OCI-LY1 (cell line): ENCODE measurements at regions not wholly inside any gene's neighbourhood (a gene's known extent, or its start where the extent isn't known, plus 50 kb on each side); places are given as distances from the start of the nearest gene placed in this dataset.

ENCODE experiments used
- H2AFZ ChIP-seq: fragments of 200-600 bp; sonication (generic), shearing (Covaris generic); 2 replicates; pipeline ENCODE4 v1.6.0; 2014; ENCODE audit warnings: antibody characterized with exemption, mild to moderate bottlenecking, low read length
- H3F3A ChIP-seq: fragments of 200-600 bp; sonication (generic), shearing (Covaris generic); 2 replicates; pipeline ENCODE4 v1.6.0; 2014; ENCODE audit warnings: mild to moderate bottlenecking, antibody characterized with exemption, low read length, moderate library complexity; ENCODE audit not compliant: insufficient read depth
- H3K27ac ChIP-seq: fragments of 200-600 bp; sonication (generic); 2 replicates; pipeline ENCODE4 v1.5.1; 2014; ENCODE audit warnings: low read length, mixed run types, mild to moderate bottlenecking, low read depth; ENCODE audit not compliant: poor library complexity, severe bottlenecking
- H3K27me3 ChIP-seq: fragments of 200-600 bp; sonication (generic); 2 replicates; pipeline ENCODE4 v1.6.0; 2014; ENCODE audit warnings: antibody characterized with exemption, mild to moderate bottlenecking, low read length, moderate library complexity; ENCODE audit not compliant: insufficient read depth
- H3K36me3 ChIP-seq: fragments of 200-600 bp; sonication (generic); 2 replicates; pipeline ENCODE4 v1.6.1; 2014; ENCODE audit warnings: mild to moderate bottlenecking, antibody characterized with exemption, low read length, moderate library complexity, mixed read lengths; ENCODE audit not compliant: insufficient read depth
- H3K4me1 ChIP-seq: fragments of 200-600 bp; sonication (generic); 2 replicates; pipeline ENCODE4 v1.5.1; 2014; ENCODE audit warnings: mild to moderate bottlenecking, low read length, moderate library complexity; ENCODE audit not compliant: insufficient read depth, severe bottlenecking
- H3K4me2 ChIP-seq: fragments of 200-600 bp; sonication (generic), shearing (Covaris generic); 2 replicates; pipeline ENCODE4 v1.6.1; 2014; ENCODE audit warnings: low read length
- H3K4me3 ChIP-seq: fragments of 200-600 bp; sonication (generic); 2 replicates; pipeline ENCODE4 v1.5.1; 2014; ENCODE audit warnings: low read length, low read depth, mild to moderate bottlenecking, mixed read lengths; ENCODE audit not compliant: poor library complexity, severe bottlenecking
- H3K79me2 ChIP-seq: fragments of 200-600 bp; shearing (Covaris generic); 2 replicates; pipeline ENCODE4 v1.6.1; 2016; ENCODE audit warnings: mixed run types, low read length, mixed read lengths; ENCODE audit not compliant: insufficient read depth
- H3K9ac ChIP-seq: fragments of 200-600 bp; sonication (generic), shearing (Covaris generic); 2 replicates; pipeline ENCODE4 v1.6.1; 2014; ENCODE audit warnings: mild to moderate bottlenecking, low read length, mixed read lengths
- H3K9me2 ChIP-seq: fragments of 200-600 bp; sonication (generic), shearing (Covaris generic); 2 replicates; pipeline ENCODE4 v1.6.1; 2014; ENCODE audit warnings: low read depth, mild to moderate bottlenecking, low read length, mixed read lengths
- H3K9me3 ChIP-seq: fragments of 200-600 bp; shearing (Covaris generic); 2 replicates; pipeline ENCODE4 v1.6.1; 2014; ENCODE audit warnings: low read length, mixed read lengths
- H4K20me1 ChIP-seq: fragments of 200-600 bp; sonication (generic), shearing (Covaris generic); 2 replicates; pipeline ENCODE4 v1.6.0; 2016; ENCODE audit warnings: mild to moderate bottlenecking, low read length; ENCODE audit not compliant: insufficient read depth
- EZH2 ChIP-seq: fragments of 200-600 bp; sonication (generic), shearing (Covaris generic); IDR thresholded peaks from 2 replicates; pipeline ENCODE4 v1.8.0; 2017; ENCODE audit warnings: borderline replicate concordance, mixed run types, mild to moderate bottlenecking, antibody characterized with exemption, low read length, moderate library complexity, mixed read lengths
- TF ChIP-seq, protein P1 (sequence below): fragments of 200-600 bp; sonication (generic), shearing (Covaris generic); IDR thresholded peaks from 2 replicates; pipeline ENCODE4 v1.5.1; 2017; ENCODE audit warnings: mild to moderate bottlenecking, antibody characterized with exemption, low read length, moderate library complexity, mixed read lengths

- TF ChIP-seq EZH2: no peak
- TF ChIP-seq, protein P1, sequence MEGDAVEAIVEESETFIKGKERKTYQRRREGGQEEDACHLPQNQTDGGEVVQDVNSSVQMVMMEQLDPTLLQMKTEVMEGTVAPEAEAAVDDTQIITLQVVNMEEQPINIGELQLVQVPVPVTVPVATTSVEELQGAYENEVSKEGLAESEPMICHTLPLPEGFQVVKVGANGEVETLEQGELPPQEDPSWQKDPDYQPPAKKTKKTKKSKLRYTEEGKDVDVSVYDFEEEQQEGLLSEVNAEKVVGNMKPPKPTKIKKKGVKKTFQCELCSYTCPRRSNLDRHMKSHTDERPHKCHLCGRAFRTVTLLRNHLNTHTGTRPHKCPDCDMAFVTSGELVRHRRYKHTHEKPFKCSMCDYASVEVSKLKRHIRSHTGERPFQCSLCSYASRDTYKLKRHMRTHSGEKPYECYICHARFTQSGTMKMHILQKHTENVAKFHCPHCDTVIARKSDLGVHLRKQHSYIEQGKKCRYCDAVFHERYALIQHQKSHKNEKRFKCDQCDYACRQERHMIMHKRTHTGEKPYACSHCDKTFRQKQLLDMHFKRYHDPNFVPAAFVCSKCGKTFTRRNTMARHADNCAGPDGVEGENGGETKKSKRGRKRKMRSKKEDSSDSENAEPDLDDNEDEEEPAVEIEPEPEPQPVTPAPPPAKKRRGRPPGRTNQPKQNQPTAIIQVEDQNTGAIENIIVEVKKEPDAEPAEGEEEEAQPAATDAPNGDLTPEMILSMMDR: no peak
- no peak overlapping the region for H3K27ac ChIP-seq
These were observed 637.8 kb upstream of the ADGRL3 start for GRCh38 chr4:60562334-60562733.

GRCh38 chr4:60565558-60565957, 634.6 kb upstream of the ADGRL3 start:
- H3F3A ChIP-seq: no peaks in the 10 kb centered on the region
- no peaks in the 10 kb centered on the region for H4K20me1 ChIP-seq
- no peak overlapping the region for H3K4me2 ChIP-seq
- TF ChIP-seq, protein P1: no peak
- TF ChIP-seq EZH2: no peak
- no peaks in the 10 kb centered on the region for H3K36me3 ChIP-seq
- no peaks in the 10 kb centered on the region for H3K9me2 ChIP-seq
- H3K79me2 ChIP-seq: no peaks in the 10 kb centered on the region
- H3K4me1 ChIP-seq: no peaks in the 10 kb centered on the region
- no peaks in the 10 kb centered on the region for H3K9me3 ChIP-seq
- no peak overlapping the region for H2AFZ ChIP-seq
- no peaks in the 10 kb centered on the region for H3K27me3 ChIP-seq
- no peak overlapping the region for H3K9ac ChIP-seq
- H3K27ac ChIP-seq: no peak overlapping the region
- H3K4me3 ChIP-seq: no peak overlapping the region

More at GRCh38 chr4:60562334-60562733, 637.8 kb upstream of the ADGRL3 start:
- H3K4me1 ChIP-seq: no peaks in the 10 kb centered on the region
- H2AFZ ChIP-seq: no peak overlapping the region
- no peaks in the 10 kb centered on the region for H3K79me2 ChIP-seq
- no peak overlapping the region for H3K9ac ChIP-seq
- H3K9me2 ChIP-seq: no peaks in the 10 kb centered on the region
- H3F3A ChIP-seq: no peaks in the 10 kb centered on the region
- H4K20me1 ChIP-seq: no peaks in the 10 kb centered on the region
- H3K4me2 ChIP-seq: no peak overlapping the region
- H3K9me3 ChIP-seq: no peaks in the 10 kb centered on the region
- H3K4me3 ChIP-seq: no peak overlapping the region
- no peaks in the 10 kb centered on the region for H3K27me3 ChIP-seq
- no peaks in the 10 kb centered on the region for H3K36me3 ChIP-seq

DNA sequence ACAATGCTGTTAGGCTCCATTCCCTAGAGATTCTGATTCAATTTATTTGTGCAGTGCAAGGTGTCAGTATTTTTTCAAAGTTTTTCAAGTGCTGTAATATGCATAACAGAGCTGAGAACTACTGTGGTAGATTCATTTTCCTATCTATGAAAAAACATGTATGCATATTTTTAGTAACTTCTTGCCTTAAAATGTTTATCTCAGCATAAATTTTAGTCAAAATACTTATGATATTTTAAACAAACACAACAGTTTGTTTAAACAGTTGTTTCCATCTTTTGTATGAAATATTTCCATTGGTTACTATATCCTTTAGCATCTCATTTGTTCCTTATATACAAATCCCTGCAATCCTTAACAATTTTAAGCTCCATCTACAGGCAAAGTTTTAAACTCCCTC, 624.8 kb upstream of the ADGRL3 start:
- H4K20me1 ChIP-seq: no peaks in the 10 kb centered on the region
- no peaks in the 10 kb centered on the region for H3K27me3 ChIP-seq
- no peak overlapping the region for H3K4me2 ChIP-seq
- H3K9me2 ChIP-seq: no peaks in the 10 kb centered on the region
- no peak overlapping the region for H3K9ac ChIP-seq
- H3F3A ChIP-seq: no peaks in the 10 kb centered on the region
- no peaks in the 10 kb centered on the region for H3K4me1 ChIP-seq
- H3K27ac ChIP-seq: no peak overlapping the region
- H3K4me3 ChIP-seq: no peak overlapping the region
- no peaks in the 10 kb centered on the region for H3K79me2 ChIP-seq
- no peaks in the 10 kb centered on the region for H3K9me3 ChIP-seq
- H2AFZ ChIP-seq: no peak overlapping the region
- no peaks in the 10 kb centered on the region for H3K36me3 ChIP-seq
- TF ChIP-seq, protein P1: no peak
- no peak for TF ChIP-seq EZH2
